ENCODE measurements at regions not wholly inside any gene's neighbourhood (a gene's known extent, or its start where the extent isn't known, plus 50 kb on each side); places are given as distances from the start of the nearest gene placed in this dataset.

GRCh38 chr2:193584522-193584938 lies 1389.8 kb upstream of the TMEFF2 start:
- no peaks in the 10 kb centered on the region for H3K27me3 ChIP-seq
- no peaks in the 10 kb centered on the region for H3K9me3 ChIP-seq
- H3K27ac ChIP-seq = no peak overlapping the region
- no peaks in the 10 kb centered on the region for H3K36me3 ChIP-seq
- H3K4me3 ChIP-seq (ENCODE audit: low read depth in 1 of 2, low read length in 1 of 2) = no peak overlapping the region
- no peak for TF ChIP-seq CTCF (IDR thresholded peaks at IDR 0.05)
- H3K4me1 ChIP-seq (ENCODE audit: control insufficient read depth in 1 of 2, insufficient read depth in 1 of 2, low read depth in 1 of 2, low read length in 1 of 2) = no peaks in the 10 kb centered on the region

GRCh38 chr2:193583638-193584400 lies 1389.1 kb upstream of the TMEFF2 start:
- Histone ChIP-seq H3K4me1 (ENCODE audit: control insufficient read depth in 1 of 2, insufficient read depth in 1 of 2, low read depth in 1 of 2, low read length in 1 of 2) (no peaks in the 10 kb centered on the region), H3K27ac (no peak overlapping the region), H3K36me3 (no peaks in the 10 kb centered on the region), H3K9me3 (no peaks in the 10 kb centered on the region), H3K27me3 (no peaks in the 10 kb centered on the region), H3K4me3 (ENCODE audit: low read depth in 1 of 2, low read length in 1 of 2) (no peak overlapping the region)
- no peak for TF ChIP-seq CTCF (IDR thresholded peaks at IDR 0.05)

GRCh38 chr2:193581807-193582206 lies 1387.1 kb upstream of the TMEFF2 start:
- Histone ChIP-seq H3K4me1 (ENCODE audit: control insufficient read depth in 1 of 2, insufficient read depth in 1 of 2, low read depth in 1 of 2, low read length in 1 of 2) (no peaks in the 10 kb centered on the region), H3K36me3 (no peaks in the 10 kb centered on the region), H3K4me3 (ENCODE audit: low read depth in 1 of 2, low read length in 1 of 2) (no peak overlapping the region), H3K9me3 (no peaks in the 10 kb centered on the region), H3K27me3 (no peaks in the 10 kb centered on the region), H3K27ac (no peak overlapping the region)
- no peak for TF ChIP-seq CTCF (IDR thresholded peaks at IDR 0.05)

- no peaks in the 10 kb centered on the region for H3K4me1 ChIP-seq (ENCODE audit: control insufficient read depth in 1 of 2, insufficient read depth in 1 of 2, low read depth in 1 of 2, low read length in 1 of 2)
- H3K4me3 ChIP-seq (ENCODE audit: low read depth in 1 of 2, low read length in 1 of 2) = no peak overlapping the region
- no peaks in the 10 kb centered on the region for H3K36me3 ChIP-seq
- H3K27ac ChIP-seq = no peak overlapping the region
- H3K27me3 ChIP-seq = no peaks in the 10 kb centered on the region
- no peak for TF ChIP-seq CTCF (IDR thresholded peaks at IDR 0.05)
- no peaks in the 10 kb centered on the region for H3K9me3 ChIP-seq
These were observed 1385.6 kb upstream of the TMEFF2 start for GRCh38 chr2:193580176-193580950.

GRCh38 chr2:193566886-193567285 lies 1372.2 kb upstream of the TMEFF2 start:
- no peaks in the 10 kb centered on the region for H3K36me3 ChIP-seq
- no peaks in the 10 kb centered on the region for H3K9me3 ChIP-seq
- H3K4me3 ChIP-seq (ENCODE audit: low read depth in 1 of 2, low read length in 1 of 2) = no peak overlapping the region
- H3K4me1 ChIP-seq (ENCODE audit: control insufficient read depth in 1 of 2, insufficient read depth in 1 of 2, low read depth in 1 of 2, low read length in 1 of 2) = no peaks in the 10 kb centered on the region
- TF ChIP-seq CTCF (IDR thresholded peaks at IDR 0.05) = no peak
- no peak overlapping the region for H3K27ac ChIP-seq
- no peaks in the 10 kb centered on the region for H3K27me3 ChIP-seq
